PC-3 (cell line): ENCODE measurements at regions not wholly inside any gene's neighbourhood (a gene's known extent, or its start where the extent isn't known, plus 50 kb on each side); places are given as distances from the start of the nearest gene placed in this dataset.

Experiments used
- CTCF ChIP-seq: fragments of 300-600 bp; sonication (generic); conservative IDR thresholded peaks from 2 replicates; pipeline ENCODE4 v1.5.1; 2017; ENCODE audit warnings: antibody characterized with exemption, low read depth, mild to moderate bottlenecking, low read length
- EZH2 ChIP-seq: fragments of 300-600 bp; sonication (generic); IDR thresholded peaks from one replicate; pipeline ENCODE4 v1.6.1; 2017; ENCODE audit warnings: antibody characterized with exemption, mild to moderate bottlenecking, low read length; ENCODE audit not compliant: unreplicated experiment
- EZH2phosphoT487 ChIP-seq: fragments of 300-600 bp; sonication (generic); IDR thresholded peaks from 2 replicates; pipeline ENCODE4 v1.6.1; 2018; ENCODE audit warnings: mild to moderate bottlenecking, antibody characterized with exemption, low read length, borderline replicate concordance

GRCh38 chr5:110031402-110032140, 341.8 kb downstream of the MAN2A1 start:
- no peak for TF ChIP-seq CTCF
- no peak for TF ChIP-seq EZH2
- no peak for TF ChIP-seq EZH2phosphoT487
